IPS-NIHi7 (cell line): ENCODE measurements at regions not wholly inside any gene's neighbourhood (a gene's known extent, or its start where the extent isn't known, plus 50 kb on each side); places are given as distances from the start of the nearest gene placed in this dataset.

Experiments used
- DNase-seq: peaks from one replicate; pipeline ENCODE4 v3.0.0; 2012; ENCODE audit warnings: mixed read lengths; ENCODE audit errors: extremely low spot score

GRCh38 chr20:11210611-11211010 lies 536.8 kb upstream of the JAG1 start:
- DNase-seq = no peak

GRCh38 chr20:11212272-11212671 lies 538.5 kb upstream of the JAG1 start:
- no peak for DNase-seq

- DNase-seq = no peak
These were observed 539.1 kb upstream of the JAG1 start for GRCh38 chr20:11212902-11213301.

- DNase-seq = no peak
These were observed 540.5 kb upstream of the JAG1 start for GRCh38 chr20:11214256-11214840.

GRCh38 chr20:11216451-11217314 lies 542.9 kb upstream of the JAG1 start:
- DNase-seq = no peak

- DNase-seq = no peak
These were observed 543.8 kb upstream of the JAG1 start for GRCh38 chr20:11217326-11218172.

- no peak for DNase-seq
These were observed 544.4 kb upstream of the JAG1 start for GRCh38 chr20:11218173-11218680.

- DNase-seq = no peak
These were observed 545.4 kb upstream of the JAG1 start for GRCh38 chr20:11219192-11219591.

- DNase-seq = no peak
These were observed 547.2 kb upstream of the JAG1 start for GRCh38 chr20:11221046-11221445.

GRCh38 chr20:11222243-11222642 lies 548.4 kb upstream of the JAG1 start:
- DNase-seq = no peak

GRCh38 chr20:11227602-11228001 lies 553.8 kb upstream of the JAG1 start:
- no peak for DNase-seq

GRCh38 chr20:11229772-11230171 lies 556.0 kb upstream of the JAG1 start:
- no peak for DNase-seq

GRCh38 chr20:11230999-11231398 lies 557.2 kb upstream of the JAG1 start:
- no peak for DNase-seq

GRCh38 chr20:11231742-11232648 lies 558.2 kb upstream of the JAG1 start:
- no peak for DNase-seq

GRCh38 chr20:11232896-11233295 lies 559.1 kb upstream of the JAG1 start:
- DNase-seq = no peak

GRCh38 chr20:11234181-11234580 lies 560.4 kb upstream of the JAG1 start:
- no peak for DNase-seq

- DNase-seq = no peak
These were observed 560.8 kb upstream of the JAG1 start for GRCh38 chr20:11234608-11235007.

- peak; percentile 45 for DNase-seq
These were observed 561.3 kb upstream of the JAG1 start for GRCh38 chr20:11235058-11235457.

- DNase-seq = no peak
These were observed 568.5 kb upstream of the JAG1 start for GRCh38 chr20:11242320-11242719.

- DNase-seq = no peak
These were observed 571.6 kb upstream of the JAG1 start for GRCh38 chr20:11245431-11245830.

- DNase-seq = no peak
These were observed 572.5 kb upstream of the JAG1 start for GRCh38 chr20:11246251-11246775.
